GM20000 (cell line): ENCODE measurements at regions not wholly inside any gene's neighbourhood (a gene's known extent, or its start where the extent isn't known, plus 50 kb on each side); places are given as distances from the start of the nearest gene placed in this dataset.

Source experiments
- DNase-seq: peaks from one replicate; pipeline ENCODE4 v3.0.0; 2012; ENCODE audit warnings: low spot score
- CTCF ChIP-seq: IDR thresholded peaks from 2 replicates; pipeline ENCODE4 v1.5.1; 2012; ENCODE audit warnings: mild to moderate bottlenecking, control low read depth; ENCODE audit errors: extremely low read depth, missing control alignments

DNA sequence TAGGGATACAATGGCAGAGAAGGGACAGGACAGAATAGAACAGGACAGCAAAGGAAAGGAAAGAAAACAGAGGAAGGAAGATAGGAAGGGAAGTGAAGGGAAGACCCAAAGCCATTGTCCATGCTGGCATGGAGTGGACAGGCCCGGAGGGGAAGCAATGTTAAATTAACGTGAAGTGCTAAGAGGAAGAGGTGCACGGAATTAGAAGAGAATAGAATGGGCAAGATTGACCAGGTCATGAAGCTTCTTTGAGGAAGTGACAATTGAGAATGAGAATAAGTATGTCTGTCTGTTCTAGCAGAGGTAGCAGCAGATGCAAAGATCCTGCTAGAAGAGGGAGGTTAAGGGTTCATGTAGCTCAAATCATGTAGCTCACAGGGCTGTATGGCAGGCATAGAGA lies 117.2 kb downstream of the MAF start:
- TF ChIP-seq CTCF, result no peak
- no peak for DNase-seq

DNA sequence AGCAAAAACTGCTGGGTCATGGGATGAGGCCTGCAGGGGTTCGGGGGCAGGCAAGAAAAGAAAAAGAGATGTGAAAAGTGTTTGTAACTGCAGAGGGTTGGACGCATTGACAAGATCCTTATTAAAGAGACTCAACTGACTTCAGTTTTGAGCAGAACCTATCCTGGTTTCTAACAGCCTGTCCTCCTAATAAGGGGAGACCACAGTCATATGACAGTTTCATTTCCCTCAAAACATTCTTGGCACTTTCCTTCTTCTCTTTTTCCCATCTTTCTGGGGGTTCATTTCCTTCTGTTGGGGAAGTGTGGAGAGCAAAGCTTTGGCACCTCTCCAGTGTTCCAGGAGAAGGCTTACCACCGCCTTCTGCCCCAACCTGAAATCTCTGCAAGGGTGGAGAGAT lies 118.5 kb downstream of the MAF start:
- no peak for DNase-seq
- TF ChIP-seq CTCF, result no peak

DNA sequence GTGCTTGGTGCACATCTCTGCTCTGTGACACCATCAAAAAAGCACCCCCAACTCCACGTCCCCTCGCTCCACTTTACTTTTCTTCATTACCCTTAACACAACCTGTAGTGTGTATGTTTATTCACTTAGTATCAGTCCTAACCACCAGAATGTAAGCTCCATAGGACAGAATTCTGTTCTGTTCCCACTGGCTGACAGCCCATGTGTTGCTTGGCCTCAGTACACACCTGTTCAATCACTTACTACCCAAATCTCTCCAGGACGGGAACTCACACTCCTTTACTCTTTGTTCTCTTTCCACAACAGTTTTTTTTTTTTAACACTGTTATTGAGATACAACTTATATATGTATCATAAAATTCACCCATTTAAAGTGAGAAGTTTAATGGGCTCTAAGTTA lies 119.6 kb downstream of the MAF start:
- no peak for TF ChIP-seq CTCF
- DNase-seq, result no peak

GRCh38 chr16:79480056-79480455 lies 120.5 kb downstream of the MAF start:
- TF ChIP-seq CTCF, result no peak
- DNase-seq, result no peak

DNA sequence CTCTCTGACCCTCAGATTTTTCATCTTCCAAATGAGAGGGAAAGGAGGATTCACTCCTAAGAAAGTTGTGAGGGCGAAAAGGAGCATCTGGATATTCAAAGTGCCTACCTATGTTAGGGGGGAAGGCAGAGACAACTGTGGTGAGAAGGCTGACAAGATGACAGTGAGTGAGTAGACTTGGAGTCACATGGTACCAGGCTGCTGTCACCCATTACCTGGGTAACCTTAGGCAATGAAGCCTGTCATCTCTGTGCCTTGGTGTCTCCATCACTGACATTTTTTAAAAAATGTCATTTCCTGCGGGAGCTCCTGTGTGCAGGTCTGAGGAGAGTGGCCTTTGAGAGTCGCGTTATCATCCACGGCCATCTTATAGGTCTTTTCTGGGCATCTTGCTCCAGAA lies 124.0 kb downstream of the MAF start:
- DNase-seq, result no peak

GRCh38 chr16:79475841-79476240 lies 124.7 kb downstream of the MAF start:
- no peak for TF ChIP-seq CTCF
- no peak for DNase-seq

More for the DNA sequence above, 124.0 kb downstream of the MAF start:
- TF ChIP-seq CTCF, result no peak

DNA sequence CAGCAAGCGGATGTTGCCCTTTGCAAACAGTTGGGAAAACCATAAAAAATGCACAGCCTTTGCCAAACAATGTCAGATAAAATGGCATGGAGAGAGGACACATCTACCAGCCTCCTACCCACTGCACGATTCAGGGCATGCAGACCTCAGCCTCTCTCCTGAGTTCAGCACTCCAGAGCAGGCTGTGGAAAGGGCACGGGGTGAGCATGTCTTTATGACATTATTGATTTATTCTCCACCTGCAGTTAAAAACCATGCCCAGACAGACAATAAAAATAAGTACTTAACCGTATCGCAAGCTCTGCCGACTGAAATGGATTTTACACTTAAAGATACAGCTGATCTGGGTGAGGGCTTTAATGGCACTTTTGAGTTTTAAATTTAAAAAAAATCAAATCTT lies 127.1 kb downstream of the MAF start:
- DNase-seq, result no peak
- TF ChIP-seq CTCF, result no peak

GRCh38 chr16:79472426-79472825 lies 128.1 kb downstream of the MAF start:
- TF ChIP-seq CTCF, result no peak
- no peak for DNase-seq
